ENCODE measurements at regions not wholly inside any gene's neighbourhood (a gene's known extent, or its start where the extent isn't known, plus 50 kb on each side); places are given as distances from the start of the nearest gene placed in this dataset.

GRCh38 chr20:2213401-2213800 lies 82.4 kb upstream of the TGM3 start:
- TF ChIP-seq CTCF (conservative IDR thresholded peaks at IDR 0.05; ENCODE audit: low read length) (no peak), EZH2phosphoT487 (IDR thresholded peaks at IDR 0.05; ENCODE audit: borderline replicate concordance, low read depth, low read length) (no peak)

Measured in OCI-LY7 (cell line).